Mammary epithelial cell (primary cell): ENCODE measurements at regions not wholly inside any gene's neighbourhood (a gene's known extent, or its start where the extent isn't known, plus 50 kb on each side); places are given as distances from the start of the nearest gene placed in this dataset.

ENCODE experiments used
- CTCF ChIP-seq, 2 donors: IDR thresholded peaks in 1 of 2; conservative IDR thresholded peaks in 1 of 2; 2 replicates each; pipeline ENCODE4 v1.5.1; 2011 to 2012; ENCODE audit warnings: inconsistent platforms in 2 of 2, low read length in 2 of 2, mild to moderate bottlenecking in 2 of 2, control low read depth in 1 of 2, low read depth in 1 of 2; ENCODE audit not compliant: insufficient read depth in 1 of 2; ENCODE audit errors: extremely low read depth in 1 of 2
- EZH2 ChIP-seq: IDR thresholded peaks from 2 replicates; pipeline ENCODE4 v1.6.1; 2012; ENCODE audit warnings: low read length, inconsistent platforms, borderline replicate concordance

- TF ChIP-seq CTCF (conservative IDR thresholded peaks at IDR 0.05 in 1 of 2, IDR thresholded peaks at IDR 0.05 in 1 of 2; ENCODE audit: extremely low read depth in 1 of 2, insufficient read depth in 1 of 2, low read depth in 1 of 2, low read length in 2 of 2) (no peak), EZH2 (no peak)
Observed at GRCh38 chr15:26382444-26383072, 390.3 kb downstream of the GABRB3 start.
